Right lobe of liver (tissue), 6 donors: ENCODE measurements at regions not wholly inside any gene's neighbourhood (a gene's known extent, or its start where the extent isn't known, plus 50 kb on each side); places are given as distances from the start of the nearest gene placed in this dataset.
A peak's percentile ranks its signal among the peaks of the same experiment; 100 is the strongest.

Source experiments
- ATAC-seq, 4 donors: fragments of 200-7000 bp; cut with Tn5 transposase; one replicate each; pipeline ENCODE4 v1.9.1; 2020; ENCODE audit warnings: mild to moderate bottlenecking in 4 of 4, moderate library complexity in 4 of 4
- DNase-seq, 3 donors: peaks; one replicate each; pipeline ENCODE4 v3.0.0-alpha.2; 2020
- H3K27ac ChIP-seq, 3 donors: fragments of 200-600 bp; one replicate each; pipeline ENCODE4 v1.8.0; 2022
- H3K27me3 ChIP-seq, 2 donors: fragments of 200-600 bp; one replicate each; pipeline ENCODE4 v1.8.0; 2022
- H3K36me3 ChIP-seq, 4 donors: fragments of 200-600 bp; sonication (generic) in 1 of 4; one replicate each; pipeline versions ENCODE4 v1.5.1 to v1.8.0; 2017 to 2022; ENCODE audit warnings: control low read depth in 1 of 4
- H3K4me1 ChIP-seq, 4 donors: fragments of 200-600 bp; sonication (generic) in 1 of 4; one replicate each; pipeline versions ENCODE4 v1.5.1 to v1.8.0; 2017 to 2022; ENCODE audit warnings: control low read depth in 1 of 4
- H3K4me3 ChIP-seq, 3 donors: fragments of 200-600 bp; one replicate each; pipeline ENCODE4 v1.8.0; 2022
- H3K9me3 ChIP-seq, 4 donors: fragments of 200-600 bp; sonication (generic) in 1 of 4; one replicate each; pipeline versions ENCODE4 v1.5.1 to v1.8.0; 2017 to 2022; ENCODE audit warnings: control low read depth in 1 of 4
- POLR2A ChIP-seq: fragments of 450-650 bp; IDR thresholded peaks from one replicate; pipeline ENCODE4 v1.6.1; 2017; ENCODE audit warnings: antibody characterized with exemption, mild to moderate bottlenecking
- WGBS: methylation state at CpG from one replicate; pipeline ENCODE4 v1.1.6; 2018; ENCODE audit warnings: low coverage, low lambda C conversion rate; ENCODE audit not compliant: insufficient coverage; ENCODE audit errors: missing lambda C conversion rate; 5-methylcytosine and 5-hydroxymethylcytosine counted together
- intact Hi-C, 2 donors: fragments of 100-400 bp; cut with DNase I; formaldehyde crosslinking; loops; one replicate each; pipeline versions ENCODE4 v1.11.2 to v1.14.1; 2022
- TF ChIP-seq, protein P1 (sequence below), 4 donors: fragments of 200-600 bp in 3 of 4; fragments of 450-650 bp in 1 of 4; IDR thresholded peaks; one replicate each; pipeline versions ENCODE4 v1.5.1 to v1.8.0; 2016 to 2022; ENCODE audit warnings: antibody characterized with exemption in 4 of 4, mild to moderate bottlenecking in 2 of 4
- donor health status: DM: no; HTN: yes; CAD: no.
- donor health status: DM: no; HTN: no; CAD: no.
- donor health status: DM: no; HTN: no; CAD: no.
- donor health status: DM: no; HTN: yes; CAD: no.
- donor health status: DM: no; HTN: yes; CAD: no.

DNA sequence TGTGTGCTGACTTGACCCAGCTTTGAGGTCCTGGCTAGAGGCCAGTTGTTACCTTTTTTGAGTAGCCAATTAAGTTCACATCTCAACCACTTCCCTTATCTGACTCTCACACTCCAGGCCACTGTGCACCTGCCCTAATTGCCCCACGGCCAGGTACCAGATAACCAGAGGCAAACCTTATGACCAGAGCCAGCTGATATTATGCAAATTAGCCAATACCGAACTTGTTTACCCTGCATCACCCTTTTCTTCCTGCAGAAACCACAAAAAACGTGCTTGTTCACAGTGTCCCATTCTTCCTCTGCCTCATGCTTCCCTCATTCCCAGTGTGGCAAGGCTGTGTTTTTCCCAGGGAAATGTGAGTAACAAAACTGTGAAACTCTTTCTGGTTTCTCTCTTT lies 89.3 kb downstream of the HTR1B start:
- H3K27me3 ChIP-seq, result no peaks in the 10 kb centered on the region
- no peak for ATAC-seq
- WGBS, result 15% methylated on average over 3 of the region's 3 CpGs
- no peak for DNase-seq
- no peaks in the 10 kb centered on the region for H3K4me1 ChIP-seq
- intact Hi-C loops, result no loop called here
- no peak overlapping the region for H3K4me3 ChIP-seq
- no peaks in the 10 kb centered on the region for H3K9me3 ChIP-seq
- H3K36me3 ChIP-seq, result no peaks in the 10 kb centered on the region
- H3K27ac ChIP-seq, result no peak overlapping the region
- TF ChIP-seq, protein P1, sequence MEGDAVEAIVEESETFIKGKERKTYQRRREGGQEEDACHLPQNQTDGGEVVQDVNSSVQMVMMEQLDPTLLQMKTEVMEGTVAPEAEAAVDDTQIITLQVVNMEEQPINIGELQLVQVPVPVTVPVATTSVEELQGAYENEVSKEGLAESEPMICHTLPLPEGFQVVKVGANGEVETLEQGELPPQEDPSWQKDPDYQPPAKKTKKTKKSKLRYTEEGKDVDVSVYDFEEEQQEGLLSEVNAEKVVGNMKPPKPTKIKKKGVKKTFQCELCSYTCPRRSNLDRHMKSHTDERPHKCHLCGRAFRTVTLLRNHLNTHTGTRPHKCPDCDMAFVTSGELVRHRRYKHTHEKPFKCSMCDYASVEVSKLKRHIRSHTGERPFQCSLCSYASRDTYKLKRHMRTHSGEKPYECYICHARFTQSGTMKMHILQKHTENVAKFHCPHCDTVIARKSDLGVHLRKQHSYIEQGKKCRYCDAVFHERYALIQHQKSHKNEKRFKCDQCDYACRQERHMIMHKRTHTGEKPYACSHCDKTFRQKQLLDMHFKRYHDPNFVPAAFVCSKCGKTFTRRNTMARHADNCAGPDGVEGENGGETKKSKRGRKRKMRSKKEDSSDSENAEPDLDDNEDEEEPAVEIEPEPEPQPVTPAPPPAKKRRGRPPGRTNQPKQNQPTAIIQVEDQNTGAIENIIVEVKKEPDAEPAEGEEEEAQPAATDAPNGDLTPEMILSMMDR (IDR thresholded peaks at IDR 0.05), result no peak
- no peak for TF ChIP-seq POLR2A

DNA sequence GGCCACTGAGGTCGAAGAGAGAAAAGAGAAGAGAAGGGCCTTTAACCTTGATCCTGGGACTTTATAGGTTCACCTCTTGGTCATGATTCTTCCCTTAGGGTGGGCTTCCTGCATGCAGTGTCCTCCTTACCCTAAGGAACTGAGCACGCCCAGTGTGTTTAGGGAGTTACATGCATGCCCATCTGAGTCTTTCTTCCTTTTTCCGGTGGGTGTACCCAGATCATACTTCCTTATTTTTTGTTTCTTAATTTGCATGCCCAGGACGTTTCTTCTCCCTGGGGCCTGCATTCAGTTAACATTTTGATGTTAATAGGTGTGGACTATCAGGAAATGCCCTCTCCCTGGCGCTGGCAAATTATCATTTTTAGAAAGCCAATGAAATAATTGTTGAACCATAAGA lies 91.5 kb downstream of the HTR1B start:
- no peak for ATAC-seq
- H3K9me3 ChIP-seq, result no peaks in the 10 kb centered on the region
- no peaks in the 10 kb centered on the region for H3K4me1 ChIP-seq
- H3K4me3 ChIP-seq, result no peak overlapping the region
- DNase-seq, result no peak
- no peak for TF ChIP-seq POLR2A
- TF ChIP-seq, protein P1 (IDR thresholded peaks at IDR 0.05), result no peak
- no peaks in the 10 kb centered on the region for H3K36me3 ChIP-seq
- 49% methylated on average over 5 of the region's 5 CpGs for WGBS
- H3K27me3 ChIP-seq, result no peaks in the 10 kb centered on the region
- H3K27ac ChIP-seq, result no peak overlapping the region
- intact Hi-C loops, result no loop called here

DNA sequence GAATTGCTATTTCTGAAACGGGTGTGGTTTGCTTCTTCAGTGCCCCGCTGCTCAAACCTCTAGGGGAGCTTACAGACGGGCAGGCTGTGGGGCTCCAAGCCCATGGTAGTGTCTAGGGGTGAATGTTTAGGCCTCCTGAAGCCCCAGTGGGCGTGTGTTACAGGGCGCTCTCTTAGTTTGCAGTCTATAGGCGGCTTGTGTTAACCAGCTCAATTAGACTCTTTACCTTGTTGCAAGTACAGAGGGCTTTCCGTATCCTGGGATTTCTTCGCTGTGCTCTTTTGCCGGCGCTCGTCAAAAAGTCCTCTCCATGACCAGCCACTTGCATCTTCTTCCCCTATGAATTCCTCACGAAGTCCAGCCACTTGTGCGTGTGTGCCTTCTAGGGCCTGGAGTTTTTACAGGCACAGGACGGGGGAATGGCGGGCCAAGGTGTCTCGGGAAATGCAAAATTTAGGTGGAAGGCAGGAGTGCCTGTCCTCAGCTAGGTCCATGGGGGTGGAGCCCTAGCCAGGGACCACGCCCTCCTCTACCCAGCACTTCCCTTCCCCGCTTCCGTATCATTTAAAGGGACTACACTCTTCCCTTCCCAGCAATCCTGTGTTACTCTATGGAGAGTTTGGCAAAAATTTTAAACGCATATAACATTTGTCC lies 94.5 kb downstream of the HTR1B start:
- no peaks in the 10 kb centered on the region for H3K36me3 ChIP-seq
- WGBS, result 46% methylated on average over 12 of the region's 20 CpGs
- DNase-seq (peak; percentile 36 to 68 (median 52)), ATAC-seq (peak; percentile 79 to 88 (median 84))
- no peak for TF ChIP-seq POLR2A
- TF ChIP-seq, protein P1 (IDR thresholded peaks at IDR 0.05), result no peak
- H3K9me3 ChIP-seq, result no peaks in the 10 kb centered on the region
- intact Hi-C loops, result no loop called here
- peak overlapping the region; percentile 42 to 63 (median 48) for H3K4me3 ChIP-seq
- peak overlapping the region in 1 of 3 donors; percentile 13 for H3K27ac ChIP-seq
- H3K4me1 ChIP-seq, result no peaks in the 10 kb centered on the region
- no peaks in the 10 kb centered on the region for H3K27me3 ChIP-seq

DNA sequence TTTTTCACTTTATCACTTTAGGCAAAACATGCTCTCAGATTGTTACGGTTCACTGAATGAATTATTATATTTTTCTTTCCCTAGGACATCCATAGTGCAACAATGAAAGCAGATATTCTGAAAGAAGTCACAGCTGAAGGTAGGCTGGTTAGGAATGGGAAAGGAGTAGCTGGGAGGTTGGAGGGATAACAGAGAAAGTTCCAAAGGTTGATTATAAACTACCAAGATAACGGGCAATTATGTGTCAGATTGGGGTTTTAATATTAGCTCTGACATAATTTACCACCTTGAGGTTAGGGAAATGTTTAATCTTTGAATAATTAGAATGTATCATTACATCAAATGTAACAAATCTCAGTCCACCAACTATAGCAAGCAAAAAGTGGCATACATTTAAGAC lies 96.5 kb downstream of the HTR1B start:
- TF ChIP-seq, protein P1 (IDR thresholded peaks at IDR 0.05), result no peak
- TF ChIP-seq POLR2A, result no peak
- no peaks in the 10 kb centered on the region for H3K36me3 ChIP-seq
- no peaks in the 10 kb centered on the region for H3K27me3 ChIP-seq
- ATAC-seq, result no peak
- H3K4me1 ChIP-seq, result no peaks in the 10 kb centered on the region
- DNase-seq, result no peak
- 44% methylated on average over 2 of the region's 2 CpGs for WGBS
- no peak overlapping the region for H3K4me3 ChIP-seq
- no peak overlapping the region for H3K27ac ChIP-seq
- intact Hi-C loops, result no loop called here
- H3K9me3 ChIP-seq, result no peaks in the 10 kb centered on the region
